ENCODE measurements at regions not wholly inside any gene's neighbourhood (a gene's known extent, or its start where the extent isn't known, plus 50 kb on each side); places are given as distances from the start of the nearest gene placed in this dataset.

GRCh38 chr7:24214670-24215069 is 69.3 kb upstream of the NPY start:
- FAIRE-seq: no peak

GRCh38 chr7:24216576-24217125 is 67.3 kb upstream of the NPY start:
- FAIRE-seq: no peak

GRCh38 chr7:24221500-24221899 is 62.5 kb upstream of the NPY start:
- no peak for FAIRE-seq

GRCh38 chr7:24227068-24227467 is 56.9 kb upstream of the NPY start:
- no peak for FAIRE-seq

- FAIRE-seq: no peak
Observed at GRCh38 chr7:24227603-24228359, 56.2 kb upstream of the NPY start.

GRCh38 chr7:24229481-24230226 is 54.3 kb upstream of the NPY start:
- FAIRE-seq: no peak

GRCh38 chr7:24231493-24231892 is 52.5 kb upstream of the NPY start:
- no peak for FAIRE-seq

- FAIRE-seq: no peak
Observed at GRCh38 chr7:24233386-24233785, 50.6 kb upstream of the NPY start.

Measured in colon (tissue), 2 donors.